Stomach (tissue), 8 donors: ENCODE measurements at regions not wholly inside any gene's neighbourhood (a gene's known extent, or its start where the extent isn't known, plus 50 kb on each side); places are given as distances from the start of the nearest gene placed in this dataset.

Source experiments
- DNase-seq, 2 donors: peaks; one replicate each; pipeline versions ENCODE4 v3.0.0 to v3.0.0-alpha.2; 2013 to 2019
- H3K27ac ChIP-seq, 5 donors: fragments of 200-600 bp in 4 of 5; sonication (generic) in 4 of 5; one replicate each; pipeline ENCODE4 v1.5.1; 2013 to 2019; ENCODE audit warnings: mild to moderate bottlenecking in 1 of 5, moderate library complexity in 1 of 5
- H3K27me3 ChIP-seq, 3 donors: fragments of 200-600 bp; sonication (generic); one replicate each; pipeline ENCODE4 v1.5.1; 2017 to 2019; ENCODE audit warnings: mixed run types in 1 of 3
- H3K36me3 ChIP-seq, 4 donors: fragments of 200-600 bp; sonication (generic); 1 replicate in 3 of 4; 2 replicates in 1 of 4; pipeline ENCODE4 v1.5.1; 2016 to 2019
- H3K4me1 ChIP-seq, 4 donors: fragments of 200-600 bp; sonication (generic); one replicate each; pipeline ENCODE4 v1.5.1; 2016 to 2019
- H3K4me3 ChIP-seq, 4 donors: fragments of 200-600 bp; sonication (generic) in 3 of 4; one replicate each; pipeline ENCODE4 v1.5.1; 2016 to 2019; ENCODE audit warnings: mild to moderate bottlenecking in 1 of 4
- H3K9me3 ChIP-seq, 4 donors: fragments of 200-600 bp; sonication (generic); one replicate each; pipeline ENCODE4 v1.5.1; 2016 to 2019
- CTCF ChIP-seq, 7 experiments: fragments of 450-650 bp in 4 of 7; fragments of 200-600 bp in 3 of 7; sonication (generic) in 3 of 7; IDR thresholded peaks; one replicate each; pipeline ENCODE4 v1.5.1; 2016 to 2019; ENCODE audit warnings: antibody characterized with exemption in 7 of 7, control low read depth in 2 of 7, mild to moderate bottlenecking in 1 of 7
- EP300 ChIP-seq: sonication (generic); formaldehyde crosslinking; IDR thresholded peaks from one replicate; pipeline ENCODE4 v1.6.1; 2017; ENCODE audit warnings: antibody characterized with exemption
- POLR2A ChIP-seq, 4 donors: fragments of 450-650 bp; IDR thresholded peaks; one replicate each; pipeline ENCODE4 v1.6.1; 2016; ENCODE audit warnings: antibody characterized with exemption in 4 of 4, control low read depth in 2 of 4, mild to moderate bottlenecking in 1 of 4, moderate library complexity in 1 of 4
- POLR2AphosphoS5 ChIP-seq, 3 donors: sonication (generic); formaldehyde crosslinking; IDR thresholded peaks; one replicate each; pipeline ENCODE4 v1.6.1; 2016; ENCODE audit warnings: antibody characterized with exemption in 3 of 3
- WGBS, 5 donors: extraction: QIAGEN DNeasy Blood & Tissue Kit in 3 of 5; methylation state at CpG; one replicate each; pipeline versions ENCODE4 v1.1.5 to v1.1.7; 2013 to 2018; 5-methylcytosine and 5-hydroxymethylcytosine counted together
- intact Hi-C: fragments of 100-400 bp; cut with DNase I; formaldehyde crosslinking; loops from one replicate; pipeline ENCODE4 v1.15.1; 2023; ENCODE audit warnings: low total_unique reads
- donor health status: healthy with polysubstance abuse.
- donor health status: Bipolar disorder and iron deficiency.
- donor health status: healthy.

DNA sequence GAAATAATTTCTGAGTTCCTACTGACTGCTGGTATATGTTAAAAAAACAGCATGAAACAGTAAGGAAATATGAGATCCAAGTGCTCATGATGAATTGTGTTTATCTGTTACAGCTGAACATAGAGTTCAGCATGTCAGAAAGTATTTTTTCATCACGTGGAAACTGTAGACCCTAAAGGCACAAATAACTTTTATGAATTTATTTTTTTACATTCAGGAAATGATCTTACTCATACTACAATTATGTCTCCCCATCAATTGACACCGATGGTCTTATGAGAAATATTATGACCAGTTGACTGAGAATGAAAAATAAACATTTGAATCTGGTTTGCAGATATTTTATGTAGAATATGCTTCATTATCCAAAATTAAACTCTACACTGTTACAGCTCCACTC lies 283.1 kb upstream of the SPANXN4 start:
- Histone ChIP-seq H3K4me1 (no peaks in the 10 kb centered on the region), H3K9me3 (peaks cover 0 to 10% (median 0%) of the 10 kb centered on the region in 4 donors), H3K36me3 (no peaks in the 10 kb centered on the region), H3K27me3 (no peaks in the 10 kb centered on the region), H3K4me3 (no peak overlapping the region), H3K27ac (no peak overlapping the region)
- no peak for TF ChIP-seq POLR2A (IDR thresholded peaks at IDR 0.05)
- no peak for TF ChIP-seq CTCF (IDR thresholded peaks at IDR 0.05)
- TF ChIP-seq POLR2AphosphoS5 (IDR thresholded peaks at IDR 0.05), result no peak
- no peak for TF ChIP-seq EP300
- 37 to 76% (median 60%) methylated on average over 2 of the region's 2 CpGs for WGBS, 5 donors
- intact Hi-C loops, result no loop called here
- DNase-seq, result no peak

DNA sequence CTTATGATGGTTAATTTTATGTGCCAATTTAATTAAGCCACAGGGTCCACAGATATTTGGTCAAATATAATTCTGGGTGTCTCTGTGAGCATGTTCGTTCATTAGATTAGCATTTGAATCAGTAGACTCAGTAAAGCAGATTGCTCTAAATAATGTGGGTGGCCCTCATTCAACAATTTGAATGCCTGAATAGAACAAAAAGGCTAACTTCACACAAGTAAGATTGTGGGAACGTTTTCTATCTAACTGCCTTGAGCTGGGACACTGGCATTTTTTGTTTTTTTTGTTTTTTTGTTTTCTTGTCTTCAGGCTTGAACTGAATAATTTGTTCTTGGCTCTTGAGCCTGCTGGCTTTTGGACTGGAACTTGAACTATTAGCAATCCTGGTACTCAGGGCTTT lies 292.4 kb upstream of the SPANXN4 start:
- peaks cover 0 to 5% (median 0%) of the 10 kb centered on the region in 4 donors for H3K9me3 ChIP-seq
- no peak for DNase-seq
- H3K4me3 ChIP-seq, result no peak overlapping the region
- no peak for TF ChIP-seq CTCF (IDR thresholded peaks at IDR 0.05)
- TF ChIP-seq POLR2AphosphoS5 (IDR thresholded peaks at IDR 0.05), result no peak
- no peak for TF ChIP-seq POLR2A (IDR thresholded peaks at IDR 0.05)
- TF ChIP-seq EP300, result no peak
- no peaks in the 10 kb centered on the region for H3K4me1 ChIP-seq
- H3K27me3 ChIP-seq, result no peaks in the 10 kb centered on the region
- no peaks in the 10 kb centered on the region for H3K36me3 ChIP-seq
- 43 to 63% (median 47%) methylated on average over 2 of the region's 2 CpGs for WGBS, 5 donors
- intact Hi-C loops, result no loop called here
- H3K27ac ChIP-seq, result no peak overlapping the region

- Histone ChIP-seq H3K9me3 (no peaks in the 10 kb centered on the region), H3K27ac (no peak overlapping the region), H3K4me1 (no peaks in the 10 kb centered on the region), H3K27me3 (no peaks in the 10 kb centered on the region), H3K4me3 (no peak overlapping the region), H3K36me3 (no peaks in the 10 kb centered on the region)
- WGBS, 5 donors, result 25 to 42% (median 29%) methylated on average over 3 of the region's 3 CpGs
- intact Hi-C loops, result no loop called here
- TF ChIP-seq EP300, result no peak
- TF ChIP-seq CTCF (IDR thresholded peaks at IDR 0.05), result no peak
- TF ChIP-seq POLR2A (IDR thresholded peaks at IDR 0.05), result no peak
- TF ChIP-seq POLR2AphosphoS5 (IDR thresholded peaks at IDR 0.05), result no peak
- DNase-seq, result no peak
Observed at GRCh38 chrX:142711796-142712290, 313.9 kb upstream of the SPANXN4 start.

DNA sequence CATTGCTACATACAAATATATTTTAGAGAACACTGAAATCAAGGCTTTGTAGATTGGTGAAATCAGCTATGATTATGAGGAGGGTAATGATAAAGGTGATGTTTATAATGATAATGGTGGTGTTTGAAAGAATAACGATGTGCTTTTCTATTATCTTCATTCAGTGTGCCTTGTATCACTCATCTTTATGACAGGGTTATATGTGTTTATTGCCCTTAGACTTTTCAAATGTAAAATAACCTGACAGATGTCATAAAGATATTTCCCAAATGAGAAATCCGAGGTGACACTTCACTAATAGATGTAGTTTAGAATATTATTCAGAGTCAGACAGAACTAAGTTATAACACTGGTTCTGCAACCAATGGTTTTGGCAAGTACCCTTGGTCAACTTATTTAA lies 323.0 kb upstream of the SPANXN4 start:
- DNase-seq, result no peak
- H3K27me3 ChIP-seq, result no peaks in the 10 kb centered on the region
- H3K9me3 ChIP-seq, result no peaks in the 10 kb centered on the region
- intact Hi-C loops, result no loop called here
- no peak overlapping the region for H3K4me3 ChIP-seq
- no peaks in the 10 kb centered on the region for H3K36me3 ChIP-seq
- H3K27ac ChIP-seq, result no peak overlapping the region
- WGBS, 5 donors, result 40 to 61% (median 48%) methylated on average over 2 of the region's 2 CpGs
- TF ChIP-seq EP300, result no peak
- no peak for TF ChIP-seq CTCF (IDR thresholded peaks at IDR 0.05)
- no peak for TF ChIP-seq POLR2A (IDR thresholded peaks at IDR 0.05)
- TF ChIP-seq POLR2AphosphoS5 (IDR thresholded peaks at IDR 0.05), result no peak
- no peaks in the 10 kb centered on the region for H3K4me1 ChIP-seq
